NCI-H2196 treated with DMSO at 0.1 percent for 48 hours (cell line): ENCODE measurements at regions not wholly inside any gene's neighbourhood (a gene's known extent, or its start where the extent isn't known, plus 50 kb on each side); places are given as distances from the start of the nearest gene placed in this dataset.

Experiments used
- DNase-seq: peaks from one replicate; lab custom pipeline; 2025; ENCODE audit not compliant: unreplicated experiment; lab: John Stamatoyannopoulos, UW

GRCh38 chr1:184272175-184272866 lies 114.5 kb upstream of the C1orf21 start:
- DNase-seq = no peak

GRCh38 chr1:184276416-184276815 lies 110.4 kb upstream of the C1orf21 start:
- no peak for DNase-seq

GRCh38 chr1:184279911-184280458 lies 106.8 kb upstream of the C1orf21 start:
- DNase-seq = no peak

- no peak for DNase-seq
Measured at GRCh38 chr1:184283999-184284398, 102.8 kb upstream of the C1orf21 start.

- DNase-seq = no peak
Measured at GRCh38 chr1:184284900-184285299, 101.9 kb upstream of the C1orf21 start.

- DNase-seq = no peak
Measured at GRCh38 chr1:184285401-184286087, 101.3 kb upstream of the C1orf21 start.

- DNase-seq = no peak
Measured at GRCh38 chr1:184287001-184287400, 99.8 kb upstream of the C1orf21 start.

GRCh38 chr1:184289825-184290550 lies 96.8 kb upstream of the C1orf21 start:
- no peak for DNase-seq

- DNase-seq = no peak
Measured at GRCh38 chr1:184291701-184292100, 95.1 kb upstream of the C1orf21 start.

GRCh38 chr1:184292101-184292500 lies 94.7 kb upstream of the C1orf21 start:
- DNase-seq = no peak

- DNase-seq = no peak
Measured at GRCh38 chr1:184294101-184294500, 92.7 kb upstream of the C1orf21 start.

- DNase-seq = no peak
Measured at GRCh38 chr1:184296466-184297243, 90.2 kb upstream of the C1orf21 start.

GRCh38 chr1:184297244-184297750 lies 89.5 kb upstream of the C1orf21 start:
- DNase-seq = no peak

- no peak for DNase-seq
Measured at GRCh38 chr1:184298440-184299405, 88.1 kb upstream of the C1orf21 start.

GRCh38 chr1:184299406-184299790 lies 87.4 kb upstream of the C1orf21 start:
- no peak for DNase-seq

- no peak for DNase-seq
Measured at GRCh38 chr1:184299796-184300195, 87.0 kb upstream of the C1orf21 start.

- DNase-seq = no peak
Measured at GRCh38 chr1:184300446-184300845, 86.4 kb upstream of the C1orf21 start.

GRCh38 chr1:184301227-184301626 lies 85.6 kb upstream of the C1orf21 start:
- DNase-seq = no peak

GRCh38 chr1:184302346-184302745 lies 84.5 kb upstream of the C1orf21 start:
- no peak for DNase-seq
